GM23248 (cell line): ENCODE measurements at regions not wholly inside any gene's neighbourhood (a gene's known extent, or its start where the extent isn't known, plus 50 kb on each side); places are given as distances from the start of the nearest gene placed in this dataset.

Experiments
- EZH2 ChIP-seq: fragments of 200-600 bp; sonication (generic); IDR thresholded peaks from 2 replicates; pipeline ENCODE4 v1.6.1; 2018; ENCODE audit warnings: antibody characterized with exemption, mild to moderate bottlenecking; ENCODE audit not compliant: insufficient read depth, poor library complexity, severe bottlenecking
- EZH2phosphoT487 ChIP-seq: fragments of 200-600 bp; sonication (generic); IDR thresholded peaks from 2 replicates; pipeline ENCODE4 v1.6.1; 2018; ENCODE audit warnings: antibody characterized with exemption, moderate library complexity, mild to moderate bottlenecking, low read depth; ENCODE audit not compliant: insufficient read depth

GRCh38 chr7:52091996-52092395 lies 775.4 kb upstream of the COBL start:
- TF ChIP-seq EZH2phosphoT487 = no peak
- no peak for TF ChIP-seq EZH2
